GM04504 (cell line): ENCODE measurements at regions not wholly inside any gene's neighbourhood (a gene's known extent, or its start where the extent isn't known, plus 50 kb on each side); places are given as distances from the start of the nearest gene placed in this dataset.
"Not testable (repeated sequence)": the region's sequence is repeated elsewhere in the genome, so short reads cannot be mapped to it uniquely, and the experiment has no call there.

Source experiments
- DNase-seq: peaks from one replicate; pipeline ENCODE4 v3.0.0-alpha.2; 2012; ENCODE audit warnings: low read depth

GRCh38 chr13:99737481-99738245 lies 233.9 kb downstream of the ZIC5 start:
- no peak for DNase-seq

GRCh38 chr13:99736541-99736940 lies 235.0 kb downstream of the ZIC5 start:
- no peak for DNase-seq

- DNase-seq: no peak
These were observed 232.9 kb downstream of the TM9SF2 start for GRCh38 chr13:99734013-99734693.

- DNase-seq: no peak
These were observed 232.1 kb downstream of the TM9SF2 start for GRCh38 chr13:99733346-99733745.

- DNase-seq: no peak
These were observed 230.5 kb downstream of the TM9SF2 start for GRCh38 chr13:99731747-99732146.

- DNase-seq: no peak
These were observed 229.1 kb downstream of the TM9SF2 start for GRCh38 chr13:99730403-99730802.

- no peak for DNase-seq
These were observed 228.5 kb downstream of the TM9SF2 start for GRCh38 chr13:99729745-99730144.

GRCh38 chr13:99727651-99728050 lies 226.4 kb downstream of the TM9SF2 start:
- DNase-seq: not testable (repeated sequence)

- no peak for DNase-seq
These were observed 225.1 kb downstream of the TM9SF2 start for GRCh38 chr13:99726282-99726894.

- no peak for DNase-seq
These were observed 224.4 kb downstream of the TM9SF2 start for GRCh38 chr13:99725644-99726043.

GRCh38 chr13:99724633-99725517 lies 223.6 kb downstream of the TM9SF2 start:
- DNase-seq: no peak

- no peak for DNase-seq
These were observed 222.6 kb downstream of the TM9SF2 start for GRCh38 chr13:99723878-99724277.

GRCh38 chr13:99722931-99723330 lies 221.7 kb downstream of the TM9SF2 start:
- no peak for DNase-seq

GRCh38 chr13:99722338-99722818 lies 221.1 kb downstream of the TM9SF2 start:
- DNase-seq: no peak

- DNase-seq: no peak
These were observed 220.5 kb downstream of the TM9SF2 start for GRCh38 chr13:99721606-99722337.

- DNase-seq: no peak
These were observed 216.8 kb downstream of the TM9SF2 start for GRCh38 chr13:99717959-99718674.

- no peak for DNase-seq
These were observed 207.9 kb downstream of the TM9SF2 start for GRCh38 chr13:99709134-99709533.

- DNase-seq: no peak
These were observed 203.1 kb downstream of the TM9SF2 start for GRCh38 chr13:99704390-99704789.

- DNase-seq: no peak
These were observed 202.6 kb downstream of the TM9SF2 start for GRCh38 chr13:99703908-99704307.

GRCh38 chr13:99702687-99703319 lies 201.5 kb downstream of the TM9SF2 start:
- DNase-seq: no peak
